HepG2 (cell line): ENCODE measurements at regions not wholly inside any gene's neighbourhood (a gene's known extent, or its start where the extent isn't known, plus 50 kb on each side); places are given as distances from the start of the nearest gene placed in this dataset.

ENCODE experiments used
- FOXC1 ChIP-seq: sonication (generic); formaldehyde crosslinking; IDR thresholded peaks from 2 replicates; pipeline ENCODE4 v1.8.0; 2022; ENCODE audit warnings: mild to moderate bottlenecking, missing genetic modification reagents, borderline replicate concordance
- NFE2 ChIP-seq: sonication (generic); formaldehyde crosslinking; IDR thresholded peaks from 2 replicates; pipeline ENCODE4 v1.4.0; 2020; ENCODE audit warnings: missing genetic modification reagents
- SRF ChIP-seq: IDR thresholded peaks from 2 replicates; pipeline ENCODE4 v1.6.1; 2011; ENCODE audit warnings: mild to moderate bottlenecking, low read depth, low read length, moderate library complexity
- SUZ12 ChIP-seq: fragments of 150-350 bp; IDR thresholded peaks from 2 replicates; pipeline ENCODE4 v1.6.1; 2014; ENCODE audit warnings: low read depth, low read length
- TF ChIP-seq, protein P1 (sequence below): sonication (generic); formaldehyde crosslinking; IDR thresholded peaks from 2 replicates; pipeline ENCODE4 v1.4.0; 2020; ENCODE audit warnings: missing genetic modification reagents
- TF ChIP-seq, protein P2 (sequence below): sonication (generic); formaldehyde crosslinking; IDR thresholded peaks from 2 replicates; pipeline ENCODE4 v1.8.0; 2022; ENCODE audit warnings: missing genetic modification reagents, mild to moderate bottlenecking, borderline replicate concordance
- TF ChIP-seq, protein P3 (sequence below): sonication (generic); formaldehyde crosslinking; IDR thresholded peaks from 2 replicates; pipeline ENCODE4 v1.5.0; 2020; ENCODE audit warnings: mild to moderate bottlenecking, missing genetic modification reagents, moderate library complexity

DNA sequence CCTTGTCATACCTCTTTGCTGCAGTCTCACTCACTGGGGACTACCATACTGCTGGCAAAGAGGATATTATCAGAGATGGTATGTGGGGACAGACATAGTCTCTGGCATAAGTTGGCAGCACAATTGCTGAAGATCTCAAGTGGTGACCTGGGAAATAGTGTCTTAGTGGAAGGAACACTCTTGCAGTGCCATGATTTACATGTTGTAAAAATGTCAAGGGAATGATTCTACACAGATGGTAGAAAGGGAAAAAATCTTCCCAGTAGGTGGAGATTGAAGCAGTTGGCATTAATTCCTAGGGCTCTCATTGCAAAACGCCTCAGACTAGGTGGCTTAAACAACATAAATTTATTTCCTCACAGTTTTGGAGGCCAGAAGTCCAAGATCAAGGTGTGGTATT is 662.2 kb downstream of the DHX35 start:
- no peak for TF ChIP-seq SUZ12
- no peak for TF ChIP-seq FOXC1
- TF ChIP-seq, protein P1, sequence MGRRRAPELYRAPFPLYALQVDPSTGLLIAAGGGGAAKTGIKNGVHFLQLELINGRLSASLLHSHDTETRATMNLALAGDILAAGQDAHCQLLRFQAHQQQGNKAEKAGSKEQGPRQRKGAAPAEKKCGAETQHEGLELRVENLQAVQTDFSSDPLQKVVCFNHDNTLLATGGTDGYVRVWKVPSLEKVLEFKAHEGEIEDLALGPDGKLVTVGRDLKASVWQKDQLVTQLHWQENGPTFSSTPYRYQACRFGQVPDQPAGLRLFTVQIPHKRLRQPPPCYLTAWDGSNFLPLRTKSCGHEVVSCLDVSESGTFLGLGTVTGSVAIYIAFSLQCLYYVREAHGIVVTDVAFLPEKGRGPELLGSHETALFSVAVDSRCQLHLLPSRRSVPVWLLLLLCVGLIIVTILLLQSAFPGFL (CRISPR knock-in tag): no peak
- TF ChIP-seq SRF: no peak
- no peak for TF ChIP-seq NFE2 (CRISPR knock-in tag)
- TF ChIP-seq, protein P2, sequence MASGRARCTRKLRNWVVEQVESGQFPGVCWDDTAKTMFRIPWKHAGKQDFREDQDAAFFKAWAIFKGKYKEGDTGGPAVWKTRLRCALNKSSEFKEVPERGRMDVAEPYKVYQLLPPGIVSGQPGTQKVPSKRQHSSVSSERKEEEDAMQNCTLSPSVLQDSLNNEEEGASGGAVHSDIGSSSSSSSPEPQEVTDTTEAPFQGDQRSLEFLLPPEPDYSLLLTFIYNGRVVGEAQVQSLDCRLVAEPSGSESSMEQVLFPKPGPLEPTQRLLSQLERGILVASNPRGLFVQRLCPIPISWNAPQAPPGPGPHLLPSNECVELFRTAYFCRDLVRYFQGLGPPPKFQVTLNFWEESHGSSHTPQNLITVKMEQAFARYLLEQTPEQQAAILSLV (CRISPR knock-in tag): no peak
- TF ChIP-seq, protein P3, sequence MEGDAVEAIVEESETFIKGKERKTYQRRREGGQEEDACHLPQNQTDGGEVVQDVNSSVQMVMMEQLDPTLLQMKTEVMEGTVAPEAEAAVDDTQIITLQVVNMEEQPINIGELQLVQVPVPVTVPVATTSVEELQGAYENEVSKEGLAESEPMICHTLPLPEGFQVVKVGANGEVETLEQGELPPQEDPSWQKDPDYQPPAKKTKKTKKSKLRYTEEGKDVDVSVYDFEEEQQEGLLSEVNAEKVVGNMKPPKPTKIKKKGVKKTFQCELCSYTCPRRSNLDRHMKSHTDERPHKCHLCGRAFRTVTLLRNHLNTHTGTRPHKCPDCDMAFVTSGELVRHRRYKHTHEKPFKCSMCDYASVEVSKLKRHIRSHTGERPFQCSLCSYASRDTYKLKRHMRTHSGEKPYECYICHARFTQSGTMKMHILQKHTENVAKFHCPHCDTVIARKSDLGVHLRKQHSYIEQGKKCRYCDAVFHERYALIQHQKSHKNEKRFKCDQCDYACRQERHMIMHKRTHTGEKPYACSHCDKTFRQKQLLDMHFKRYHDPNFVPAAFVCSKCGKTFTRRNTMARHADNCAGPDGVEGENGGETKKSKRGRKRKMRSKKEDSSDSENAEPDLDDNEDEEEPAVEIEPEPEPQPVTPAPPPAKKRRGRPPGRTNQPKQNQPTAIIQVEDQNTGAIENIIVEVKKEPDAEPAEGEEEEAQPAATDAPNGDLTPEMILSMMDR (CRISPR knock-in tag): no peak
